Loucy (cell line): ENCODE measurements at regions not wholly inside any gene's neighbourhood (a gene's known extent, or its start where the extent isn't known, plus 50 kb on each side); places are given as distances from the start of the nearest gene placed in this dataset.

Experiments used
- H2AFZ ChIP-seq: fragments of 200-600 bp; sonication (generic); 2 replicates; pipeline ENCODE4 v1.6.0; 2016; ENCODE audit warnings: antibody characterized with exemption, mild to moderate bottlenecking, low read length, moderate library complexity
- H3F3A ChIP-seq: fragments of 200-600 bp; 2 replicates; pipeline ENCODE4 v1.6.0; 2016; ENCODE audit warnings: antibody characterized with exemption, low read depth, mild to moderate bottlenecking
- H3K27me3 ChIP-seq: fragments of 200-600 bp; sonication (generic); 2 replicates; pipeline ENCODE4 v1.6.1; 2014; ENCODE audit warnings: low read length, mild to moderate bottlenecking; ENCODE audit not compliant: insufficient read depth, poor library complexity, severe bottlenecking
- H3K36me3 ChIP-seq: fragments of 200-600 bp; sonication (generic); 2 replicates; pipeline ENCODE4 v1.6.1; 2016; ENCODE audit warnings: low read length; ENCODE audit not compliant: insufficient read depth
- H3K4me1 ChIP-seq: fragments of 200-600 bp; sonication (generic); 2 replicates; pipeline ENCODE4 v1.5.1; 2014; ENCODE audit warnings: low read length, mild to moderate bottlenecking; ENCODE audit not compliant: insufficient read depth, poor library complexity, severe bottlenecking
- H3K4me2 ChIP-seq: fragments of 200-600 bp; sonication (generic); 2 replicates; pipeline ENCODE4 v1.6.0; 2014; ENCODE audit warnings: antibody characterized with exemption, low read length, low read depth, mild to moderate bottlenecking; ENCODE audit not compliant: poor library complexity, severe bottlenecking
- H3K4me3 ChIP-seq: fragments of 200-600 bp; sonication (generic); 2 replicates; pipeline ENCODE4 v1.5.1; 2014; ENCODE audit warnings: low read length, mild to moderate bottlenecking, mixed read lengths; ENCODE audit not compliant: poor library complexity, severe bottlenecking
- H3K79me2 ChIP-seq: fragments of 200-600 bp; sonication (generic); 2 replicates; pipeline ENCODE4 v1.6.1; 2014; ENCODE audit warnings: low read length; ENCODE audit not compliant: insufficient read depth
- H3K9ac ChIP-seq: fragments of 200-600 bp; sonication (generic); 2 replicates; pipeline ENCODE4 v1.6.0; 2014; ENCODE audit warnings: mild to moderate bottlenecking, low read depth, low read length, moderate library complexity; ENCODE audit not compliant: poor library complexity, severe bottlenecking
- H3K9me2 ChIP-seq: fragments of 200-600 bp; sonication (generic); replicated peaks from 2 replicates; pipeline ENCODE4 v1.6.1; 2016; ENCODE audit warnings: low read depth, low read length, mixed read lengths
- H3K9me3 ChIP-seq: fragments of 200-600 bp; sonication (generic); 2 replicates; pipeline ENCODE4 v1.6.1; 2014; ENCODE audit warnings: mild to moderate bottlenecking, antibody characterized with exemption, low read length, low read depth; ENCODE audit not compliant: insufficient read depth
- H4K20me1 ChIP-seq: fragments of 200-600 bp; sonication (generic); 2 replicates; pipeline ENCODE4 v1.6.0; 2014; ENCODE audit warnings: antibody characterized with exemption, low read length, mild to moderate bottlenecking; ENCODE audit not compliant: insufficient read depth, poor library complexity, severe bottlenecking
- EZH2phosphoT487 ChIP-seq: fragments of 200-600 bp; IDR thresholded peaks from 2 replicates; pipeline ENCODE4 v1.6.1; 2018; ENCODE audit warnings: antibody characterized with exemption, mild to moderate bottlenecking, moderate library complexity, borderline replicate concordance
- TF ChIP-seq, protein P1 (sequence below): fragments of 200-600 bp; sonication (generic); conservative IDR thresholded peaks from 2 replicates; pipeline ENCODE4 v1.5.1; 2014; ENCODE audit warnings: mild to moderate bottlenecking, antibody characterized with exemption, low read length

DNA sequence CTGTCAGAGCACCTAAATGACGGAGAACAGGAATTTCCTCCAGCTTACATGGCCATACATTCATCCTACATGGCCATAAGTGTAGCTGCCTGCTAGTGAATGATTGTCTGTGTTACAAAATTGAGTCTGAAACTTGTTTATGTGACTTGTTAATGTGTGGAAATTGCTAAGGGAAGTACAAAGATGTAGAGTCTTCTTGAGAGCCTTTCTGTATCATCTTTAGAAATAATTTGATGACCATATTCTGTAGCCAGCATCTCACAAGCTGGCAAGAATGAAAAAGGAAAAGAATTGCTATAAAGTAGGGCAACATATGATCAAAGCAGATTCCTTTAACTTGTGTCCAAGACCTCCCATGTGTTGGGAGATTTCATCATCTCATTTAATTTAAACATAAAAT lies 339.2 kb upstream of the LRRC7 start:
- Histone ChIP-seq H2AFZ (no peak overlapping the region), H3K36me3 (no peaks in the 10 kb centered on the region), H3K4me3 (no peak overlapping the region), H3K4me2 (no peak overlapping the region), H3K9ac (no peak overlapping the region), H3F3A (no peaks in the 10 kb centered on the region), H3K9me2 (no peaks in the 10 kb centered on the region), H3K9me3 (no peaks in the 10 kb centered on the region), H3K79me2 (no peaks in the 10 kb centered on the region), H3K4me1 (no peaks in the 10 kb centered on the region), H3K27me3 (no peaks in the 10 kb centered on the region), H4K20me1 (no peaks in the 10 kb centered on the region)
- TF ChIP-seq, protein P1, sequence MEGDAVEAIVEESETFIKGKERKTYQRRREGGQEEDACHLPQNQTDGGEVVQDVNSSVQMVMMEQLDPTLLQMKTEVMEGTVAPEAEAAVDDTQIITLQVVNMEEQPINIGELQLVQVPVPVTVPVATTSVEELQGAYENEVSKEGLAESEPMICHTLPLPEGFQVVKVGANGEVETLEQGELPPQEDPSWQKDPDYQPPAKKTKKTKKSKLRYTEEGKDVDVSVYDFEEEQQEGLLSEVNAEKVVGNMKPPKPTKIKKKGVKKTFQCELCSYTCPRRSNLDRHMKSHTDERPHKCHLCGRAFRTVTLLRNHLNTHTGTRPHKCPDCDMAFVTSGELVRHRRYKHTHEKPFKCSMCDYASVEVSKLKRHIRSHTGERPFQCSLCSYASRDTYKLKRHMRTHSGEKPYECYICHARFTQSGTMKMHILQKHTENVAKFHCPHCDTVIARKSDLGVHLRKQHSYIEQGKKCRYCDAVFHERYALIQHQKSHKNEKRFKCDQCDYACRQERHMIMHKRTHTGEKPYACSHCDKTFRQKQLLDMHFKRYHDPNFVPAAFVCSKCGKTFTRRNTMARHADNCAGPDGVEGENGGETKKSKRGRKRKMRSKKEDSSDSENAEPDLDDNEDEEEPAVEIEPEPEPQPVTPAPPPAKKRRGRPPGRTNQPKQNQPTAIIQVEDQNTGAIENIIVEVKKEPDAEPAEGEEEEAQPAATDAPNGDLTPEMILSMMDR = no peak
- no peak for TF ChIP-seq EZH2phosphoT487

DNA sequence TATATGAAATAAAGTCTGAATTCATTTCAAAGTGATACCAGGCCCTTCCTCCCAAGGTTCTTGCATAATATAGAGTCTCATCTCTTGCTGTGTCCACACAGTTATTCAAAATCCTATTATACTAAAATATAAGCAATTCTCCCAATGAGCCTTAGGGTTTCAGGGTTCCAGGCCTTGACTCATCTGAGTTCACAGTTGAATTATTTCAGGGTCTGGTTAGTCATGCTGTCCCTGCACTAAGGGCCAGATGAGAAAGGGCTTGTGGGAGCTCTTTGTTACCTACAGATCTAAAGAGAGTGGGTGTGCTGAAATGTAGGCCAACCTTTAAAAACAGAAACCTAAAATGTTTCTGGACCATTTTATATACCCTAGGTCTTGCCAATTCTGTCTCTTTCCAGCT lies 337.5 kb upstream of the LRRC7 start:
- H3K4me1 ChIP-seq = no peaks in the 10 kb centered on the region
- no peaks in the 10 kb centered on the region for H3F3A ChIP-seq
- no peaks in the 10 kb centered on the region for H4K20me1 ChIP-seq
- H3K4me3 ChIP-seq = no peak overlapping the region
- H3K27me3 ChIP-seq = no peaks in the 10 kb centered on the region
- H3K36me3 ChIP-seq = no peaks in the 10 kb centered on the region
- TF ChIP-seq EZH2phosphoT487 = no peak
- TF ChIP-seq, protein P1 = no peak
- no peaks in the 10 kb centered on the region for H3K9me2 ChIP-seq
- no peaks in the 10 kb centered on the region for H3K9me3 ChIP-seq
- H3K9ac ChIP-seq = no peak overlapping the region
- H3K4me2 ChIP-seq = no peak overlapping the region
- no peaks in the 10 kb centered on the region for H3K79me2 ChIP-seq
- H2AFZ ChIP-seq = no peak overlapping the region

DNA sequence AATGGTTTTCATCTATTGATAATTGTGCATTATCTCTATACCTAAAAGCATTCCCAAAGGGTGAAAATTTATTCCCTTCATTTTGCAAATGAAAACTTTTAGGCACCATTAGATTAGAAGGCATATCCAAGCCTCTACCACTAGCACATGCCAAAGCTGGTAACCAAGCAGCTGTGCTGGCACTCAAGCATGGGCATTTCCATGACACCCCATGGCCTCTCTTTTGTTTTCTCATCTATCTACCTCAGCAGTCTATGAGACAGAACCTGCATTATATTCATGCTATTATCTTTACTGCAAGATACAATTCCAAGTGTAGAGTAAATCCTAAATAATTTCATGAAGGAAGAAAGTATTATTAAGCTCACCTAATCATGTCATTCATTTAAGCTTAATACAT lies 334.3 kb upstream of the LRRC7 start:
- Histone ChIP-seq H3K4me3 (no peak overlapping the region), H3K4me2 (no peak overlapping the region), H2AFZ (no peak overlapping the region), H3K79me2 (no peaks in the 10 kb centered on the region), H3K4me1 (no peaks in the 10 kb centered on the region), H4K20me1 (no peaks in the 10 kb centered on the region), H3K9me3 (no peaks in the 10 kb centered on the region), H3F3A (no peaks in the 10 kb centered on the region), H3K9me2 (no peaks in the 10 kb centered on the region), H3K27me3 (no peaks in the 10 kb centered on the region), H3K9ac (no peak overlapping the region), H3K36me3 (no peaks in the 10 kb centered on the region)
- no peak for TF ChIP-seq EZH2phosphoT487
- TF ChIP-seq, protein P1 = no peak
